GM18870 (cell line): ENCODE measurements at regions not wholly inside any gene's neighbourhood (a gene's known extent, or its start where the extent isn't known, plus 50 kb on each side); places are given as distances from the start of the nearest gene placed in this dataset.
"Not testable (repeated sequence)": the region's sequence is repeated elsewhere in the genome, so short reads cannot be mapped to it uniquely, and the experiment has no call there.

Experiments used
- ATAC-seq: cut with Tn5 transposase; IDR thresholded peaks from one replicate; pipeline ENCODE4 v1.9.1; 2021; ENCODE audit warnings: moderate library complexity; ENCODE audit not compliant: unreplicated experiment

DNA sequence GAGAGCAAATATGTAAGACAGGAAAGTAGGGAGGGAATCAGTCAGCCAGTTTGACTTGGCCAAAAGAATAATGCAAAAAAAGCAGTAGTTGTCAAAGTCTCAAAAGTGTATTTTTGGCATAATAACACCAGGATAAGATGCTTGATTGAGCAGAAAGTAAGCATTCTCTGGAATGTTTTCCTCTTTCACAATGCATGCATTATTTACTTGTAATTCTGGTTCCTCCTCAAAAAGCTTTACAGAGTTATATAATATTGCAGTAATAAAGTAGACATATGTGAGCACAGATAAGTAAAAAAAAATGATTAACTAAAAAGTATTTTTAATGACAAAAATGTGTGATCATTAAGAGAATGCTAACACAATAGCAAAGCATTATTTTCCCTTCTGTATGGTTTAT is 285.9 kb upstream of the BCHE start:
- no peak for ATAC-seq

DNA sequence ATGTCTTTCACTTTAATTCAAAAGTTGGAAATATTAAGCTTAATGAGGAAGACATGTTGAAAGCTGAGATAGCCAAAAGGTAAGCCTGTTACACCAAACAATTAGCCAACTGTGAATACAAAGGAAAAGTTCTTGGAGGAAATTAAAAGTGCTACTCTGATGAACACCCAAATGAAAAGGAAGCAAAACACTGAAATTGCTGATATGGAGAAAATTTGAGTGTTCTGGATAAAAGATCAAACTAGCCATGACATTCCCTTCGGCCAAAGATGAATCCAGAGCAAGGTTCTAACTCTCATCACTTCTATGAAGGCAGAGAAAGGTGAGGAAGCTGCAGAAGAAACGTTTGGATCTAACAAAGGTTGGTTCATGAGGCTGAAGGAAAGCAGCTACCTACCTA is 280.8 kb upstream of the BCHE start:
- ATAC-seq: no peak

DNA sequence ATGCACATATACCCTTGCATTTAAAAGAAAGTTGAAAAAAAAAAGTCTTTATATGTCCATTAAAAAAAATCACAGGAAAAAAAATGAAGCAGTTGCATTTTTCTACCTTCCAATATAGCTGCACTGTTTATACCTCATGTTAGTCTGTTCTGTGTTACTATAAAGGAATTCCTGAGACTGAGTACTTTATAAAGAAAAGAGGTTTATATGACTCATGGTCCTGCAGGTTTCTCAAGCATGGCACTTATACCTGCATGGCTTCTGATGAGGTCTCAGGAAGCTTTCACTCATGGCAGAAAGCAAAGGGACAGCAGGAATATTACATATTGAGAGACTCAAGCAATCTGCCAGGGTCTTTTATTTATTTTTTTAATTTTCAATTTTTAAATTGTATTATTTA is 277.2 kb upstream of the BCHE start:
- no peak for ATAC-seq

DNA sequence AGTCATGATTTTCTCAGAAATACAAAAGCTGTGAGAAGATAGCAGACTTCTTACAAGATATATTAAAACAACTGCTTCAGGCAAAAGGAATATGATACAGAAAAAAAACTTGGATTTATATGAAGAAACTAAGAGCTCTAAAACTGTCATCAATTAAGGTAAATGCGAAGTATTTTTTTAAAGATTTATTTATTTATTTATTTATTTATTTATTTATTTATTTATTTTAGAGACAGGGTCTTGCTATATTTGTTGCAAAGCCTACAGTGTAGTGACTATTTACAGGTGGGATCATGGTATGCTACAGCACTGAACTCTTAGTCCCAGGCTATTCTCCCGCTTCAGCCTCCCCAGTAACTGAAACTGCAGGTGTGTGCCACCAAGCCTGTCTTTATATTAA is 274.3 kb upstream of the BCHE start:
- ATAC-seq: no peak

DNA sequence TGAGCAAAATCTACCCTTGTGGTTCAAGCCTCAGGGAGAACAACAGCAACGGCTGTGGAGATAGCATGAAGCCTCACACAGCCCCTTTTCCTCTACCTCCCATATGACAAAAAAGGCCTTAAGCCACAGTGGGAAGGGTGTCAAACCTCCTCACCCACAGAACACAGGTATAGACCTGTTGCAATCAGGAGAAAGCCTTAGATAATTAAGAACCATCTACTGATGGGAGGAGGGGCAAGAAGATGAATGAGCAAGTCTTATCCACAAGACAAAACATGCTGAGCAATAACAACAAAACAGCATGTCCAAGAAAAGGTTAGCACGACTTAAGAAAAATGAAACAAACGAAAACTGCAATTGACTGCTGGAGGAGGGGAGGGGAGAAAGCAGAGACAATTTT is 272.9 kb upstream of the BCHE start:
- no peak for ATAC-seq

DNA sequence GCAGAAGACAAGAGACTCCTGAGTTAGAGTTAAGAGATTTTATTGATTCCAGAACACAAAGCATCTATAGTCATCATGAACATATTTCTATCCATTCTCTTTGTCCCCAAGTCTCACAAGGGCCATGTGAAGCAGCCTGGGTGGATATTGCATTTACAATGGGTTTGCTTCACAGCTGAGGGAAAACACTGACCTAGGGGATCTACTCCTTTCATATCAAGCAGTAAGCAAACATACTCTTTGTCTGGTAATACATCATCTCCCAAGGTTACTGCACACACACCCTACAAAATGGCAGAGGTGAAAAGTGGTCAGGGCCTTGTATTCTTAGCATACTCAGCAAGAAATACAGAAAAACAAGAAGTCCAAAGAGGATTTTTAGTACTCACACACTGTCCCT is 267.7 kb upstream of the BCHE start:
- ATAC-seq: no peak

DNA sequence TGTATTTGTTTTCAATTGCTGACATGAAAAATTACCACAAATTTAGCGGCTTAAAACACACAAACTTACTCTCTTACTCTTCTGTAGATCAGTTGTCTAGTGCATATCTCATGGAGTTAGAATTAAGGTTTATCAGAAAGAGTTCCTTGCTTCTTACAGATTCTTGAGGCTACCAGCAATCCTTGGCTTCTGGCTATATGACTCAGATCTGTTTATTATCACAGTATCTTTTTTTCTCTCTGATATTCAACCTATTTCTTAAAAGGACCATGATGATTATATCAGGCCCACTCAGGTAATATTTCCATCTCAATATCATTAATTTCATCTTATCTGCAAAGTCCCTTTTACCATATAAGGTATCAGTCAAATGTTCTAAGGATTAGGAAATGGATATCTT is 263.5 kb upstream of the BCHE start:
- ATAC-seq: no peak

DNA sequence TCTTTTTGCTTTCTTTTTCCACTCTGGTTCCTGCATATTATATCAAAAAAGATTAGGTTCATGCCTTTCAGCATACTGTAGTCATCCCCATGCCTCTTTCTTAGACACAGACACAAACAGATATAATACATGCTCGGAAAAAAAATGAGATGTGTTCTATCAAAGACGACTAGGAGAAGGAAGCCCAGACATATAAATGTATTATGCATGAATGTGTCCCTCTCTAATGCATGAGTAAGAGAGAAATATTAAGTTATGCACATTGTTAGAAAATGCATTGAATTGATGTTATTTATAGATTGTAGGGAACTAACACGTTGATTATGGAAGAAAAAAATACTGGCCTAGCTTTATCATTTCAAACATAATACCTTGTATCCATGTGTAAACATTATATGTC is 252.4 kb upstream of the BCHE start:
- ATAC-seq: no peak

DNA sequence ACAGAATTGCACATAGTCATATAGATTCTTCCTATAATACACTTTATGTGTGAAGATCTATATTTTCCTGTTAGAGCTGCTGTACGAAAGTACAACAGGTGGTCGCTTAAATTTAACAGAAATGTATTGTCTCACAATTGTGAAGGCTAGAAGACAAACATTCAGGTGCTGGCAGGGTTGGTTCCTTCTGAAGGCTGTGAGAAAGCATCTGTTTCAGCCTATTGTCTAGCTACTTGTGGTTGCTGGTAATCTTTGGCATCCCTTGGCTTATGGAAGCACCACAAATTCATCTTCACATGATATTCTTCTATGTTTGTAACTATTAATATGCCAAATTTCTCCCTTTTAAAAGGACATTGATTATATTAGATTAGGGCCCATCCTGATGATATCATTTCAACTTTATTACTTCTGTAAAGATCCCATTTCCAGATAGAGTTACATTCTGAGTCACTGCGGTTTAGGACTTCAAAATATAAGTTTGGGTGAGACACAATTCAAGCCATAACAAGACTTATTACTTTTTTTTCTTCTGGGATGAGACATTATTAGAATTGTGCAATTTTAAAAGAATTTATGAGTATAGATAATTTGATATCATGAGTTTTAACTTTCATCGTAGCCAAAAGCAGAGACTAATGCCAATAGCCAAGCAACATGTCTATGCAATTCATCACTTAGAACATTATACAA is 248.1 kb upstream of the BCHE start:
- no peak for ATAC-seq

DNA sequence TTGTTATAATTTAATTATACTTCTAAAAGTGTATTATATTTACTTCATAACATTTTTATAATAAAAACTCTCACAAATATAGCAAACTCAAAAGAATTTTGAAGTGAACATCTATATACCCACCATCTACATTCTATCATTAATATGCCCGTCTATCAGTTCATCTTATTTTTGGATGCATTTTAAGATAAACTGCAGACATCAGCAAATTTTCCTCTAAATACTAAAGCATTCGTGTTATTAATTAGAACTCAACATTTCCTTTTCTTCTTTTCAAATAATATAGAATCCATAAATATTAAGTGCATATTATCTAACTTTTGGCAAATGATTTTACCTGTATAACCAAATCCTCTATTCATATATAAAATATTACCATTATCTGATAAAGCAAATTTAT is 242.9 kb upstream of the BCHE start:
- ATAC-seq: no peak

DNA sequence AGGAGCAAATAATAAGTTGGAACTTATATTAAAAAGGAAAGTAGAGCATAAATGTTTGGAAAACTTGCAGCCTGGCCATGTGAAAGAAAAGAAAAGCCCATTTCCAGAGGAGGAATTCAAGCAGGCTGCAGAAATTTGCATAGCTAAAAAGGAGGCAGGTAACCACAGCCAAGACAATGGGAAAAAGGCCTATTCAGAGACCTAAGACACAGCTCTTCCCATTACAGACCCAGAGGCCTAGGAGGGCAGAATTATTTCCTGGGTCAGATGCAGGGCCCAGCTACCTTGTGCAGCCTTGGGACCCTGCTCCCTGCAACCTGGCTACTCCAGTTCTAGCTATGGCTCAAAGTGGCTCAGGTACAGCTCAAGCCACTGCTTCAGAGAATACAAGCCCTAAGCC is 234.6 kb upstream of the BCHE start:
- no peak for ATAC-seq

DNA sequence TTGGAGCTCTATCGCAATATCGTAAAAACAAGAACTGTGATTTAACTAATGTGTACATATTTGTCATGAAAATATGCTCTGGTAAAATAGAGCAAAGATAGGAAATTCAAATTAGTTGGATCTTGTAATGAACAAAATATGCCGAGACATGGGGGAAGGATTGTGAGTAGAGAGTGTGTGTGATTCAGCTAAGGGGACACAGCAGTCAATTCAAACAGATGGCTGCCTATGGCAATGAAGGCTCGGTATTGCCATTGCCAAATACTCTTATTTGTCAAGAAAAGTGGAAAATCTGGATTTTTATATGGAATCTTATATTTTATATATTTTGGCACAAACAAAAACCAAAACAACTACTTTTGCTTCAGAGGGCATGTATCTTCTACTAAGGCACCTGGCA is 227.3 kb upstream of the BCHE start:
- ATAC-seq: no peak

DNA sequence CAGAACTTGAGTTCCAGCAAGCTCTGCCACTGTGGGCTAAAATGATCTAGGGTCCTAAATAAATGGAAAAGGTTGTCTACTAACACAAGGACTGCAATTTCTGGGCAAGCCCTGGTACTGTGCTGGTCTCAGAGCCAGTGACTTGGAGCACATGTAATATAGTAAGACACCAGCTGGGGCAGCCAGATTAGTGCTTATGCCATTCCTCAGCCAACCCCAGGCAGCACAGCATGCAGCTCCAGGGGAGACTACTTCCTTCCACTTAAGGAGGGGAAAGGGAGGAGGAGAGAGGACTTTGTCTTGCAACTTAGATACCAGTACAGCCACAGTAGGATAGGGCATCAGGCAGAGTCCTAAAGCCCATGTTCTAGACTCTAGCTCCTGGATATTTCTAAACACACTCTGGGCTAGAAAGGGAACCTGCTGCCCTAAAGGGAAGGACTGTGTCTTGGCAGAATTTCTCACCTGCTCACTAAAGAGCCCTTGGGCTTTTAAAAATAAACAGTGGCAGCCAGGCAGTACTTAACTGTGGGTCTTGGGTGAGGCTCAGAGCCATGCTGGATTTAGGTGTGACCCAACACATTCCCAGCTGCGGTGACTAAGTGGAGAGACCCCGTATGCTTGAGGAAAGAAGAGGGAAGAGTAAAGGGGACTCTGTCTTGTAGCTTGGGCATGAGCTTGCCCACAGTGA is 223.7 kb upstream of the BCHE start:
- no peak for ATAC-seq

DNA sequence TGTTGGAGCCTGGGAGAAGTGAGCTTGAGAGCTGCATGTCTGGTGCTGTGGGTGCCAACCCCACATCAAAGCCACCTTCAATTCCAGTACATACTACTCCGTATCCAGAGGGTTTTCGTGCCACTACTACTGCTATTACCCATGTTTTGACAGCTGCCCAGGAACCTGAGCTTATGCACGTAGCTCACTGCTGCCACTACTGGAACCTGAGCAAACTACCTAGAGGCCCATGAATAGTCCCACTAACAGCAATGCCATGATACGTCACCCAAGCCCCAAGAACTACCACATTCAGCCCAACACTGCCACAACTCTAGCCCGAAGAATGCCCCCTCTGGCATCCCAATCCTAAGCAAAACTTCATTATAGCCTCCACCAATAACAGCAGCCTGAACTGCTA is 215.2 kb upstream of the BCHE start:
- ATAC-seq: no peak

DNA sequence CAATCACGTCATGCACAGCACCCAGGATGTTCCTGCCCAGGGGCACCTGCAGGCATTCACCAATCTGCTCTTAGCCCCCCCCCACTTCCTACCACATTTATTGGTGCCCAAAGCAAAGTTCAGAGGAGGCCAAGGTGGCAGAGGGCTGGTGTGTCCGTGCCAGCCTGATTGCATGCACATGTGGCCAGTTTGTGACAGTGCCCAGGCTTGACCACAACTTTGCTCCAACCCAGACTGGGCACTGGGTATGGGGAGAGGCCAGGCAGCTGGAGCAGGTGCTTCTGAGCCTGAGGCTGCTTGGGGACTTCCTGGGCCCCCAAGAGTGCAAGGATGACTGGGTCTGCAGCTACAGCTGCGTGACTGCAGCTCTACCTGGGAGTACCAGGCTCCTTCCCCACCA is 192.3 kb upstream of the BCHE start:
- ATAC-seq: no peak

DNA sequence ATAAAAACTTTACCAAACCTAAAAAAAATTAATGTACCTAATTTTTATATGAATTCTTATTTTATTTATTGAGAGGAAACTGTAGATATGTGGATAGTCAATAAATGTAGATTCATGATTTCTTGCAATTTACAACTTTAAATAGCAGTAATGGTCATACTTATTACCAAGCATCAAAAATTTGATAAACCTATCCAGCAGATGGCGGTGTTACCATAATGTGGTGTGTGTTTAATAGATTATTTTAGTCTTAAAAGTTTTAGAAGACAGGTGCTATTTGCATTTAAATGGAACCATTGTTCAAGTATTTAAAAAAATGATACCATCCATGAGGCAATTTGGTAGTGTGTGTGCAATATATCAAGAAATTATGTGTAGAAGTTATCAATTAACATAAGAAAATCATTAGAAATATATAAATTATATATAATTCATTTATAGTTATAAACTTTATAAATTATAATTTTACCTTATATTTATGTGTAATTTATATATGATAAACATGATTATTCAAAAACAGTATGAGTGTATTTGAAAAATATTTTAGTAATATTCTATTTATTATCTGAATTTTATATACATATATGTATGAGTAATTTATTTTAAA is 176.0 kb upstream of the BCHE start:
- no peak for ATAC-seq

DNA sequence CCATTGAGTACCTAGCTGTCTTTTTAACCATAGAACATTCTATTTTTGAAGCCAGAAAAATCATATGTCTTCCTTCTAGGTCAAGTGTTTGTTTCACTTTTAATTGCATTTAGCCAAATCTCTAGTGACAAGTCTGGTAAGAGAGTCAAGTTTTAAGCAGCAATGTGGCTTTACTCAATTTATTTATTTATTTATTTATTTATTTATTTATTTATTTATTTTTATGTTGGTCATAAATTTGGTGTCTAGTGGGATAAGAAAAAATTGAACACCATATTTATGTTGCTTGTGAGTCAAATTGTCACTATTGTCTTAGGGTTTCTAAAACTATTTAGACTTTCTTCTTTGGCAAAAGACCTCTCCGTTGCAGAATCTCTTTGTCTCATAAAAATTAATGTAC is 174.5 kb upstream of the BCHE start:
- no peak for ATAC-seq

DNA sequence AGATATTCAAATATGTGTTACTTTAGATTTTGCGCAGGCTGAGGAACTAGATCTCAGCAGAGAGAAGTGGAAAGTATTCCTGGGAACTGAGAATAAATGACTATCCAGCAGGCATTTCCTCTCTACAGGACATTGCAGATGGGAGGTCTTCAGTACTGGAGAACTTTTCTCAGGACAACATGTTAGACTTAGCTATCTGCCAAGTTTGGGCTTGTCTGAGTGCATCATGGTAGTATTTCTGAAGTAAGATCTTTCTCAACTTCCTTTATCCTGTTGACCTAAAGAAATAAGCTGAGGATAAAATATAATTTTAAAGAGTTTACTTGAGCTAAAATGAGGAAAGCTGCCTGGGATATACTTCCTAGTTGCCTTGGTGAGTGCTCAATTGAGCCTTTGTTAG is 167.9 kb upstream of the BCHE start:
- no peak for ATAC-seq

DNA sequence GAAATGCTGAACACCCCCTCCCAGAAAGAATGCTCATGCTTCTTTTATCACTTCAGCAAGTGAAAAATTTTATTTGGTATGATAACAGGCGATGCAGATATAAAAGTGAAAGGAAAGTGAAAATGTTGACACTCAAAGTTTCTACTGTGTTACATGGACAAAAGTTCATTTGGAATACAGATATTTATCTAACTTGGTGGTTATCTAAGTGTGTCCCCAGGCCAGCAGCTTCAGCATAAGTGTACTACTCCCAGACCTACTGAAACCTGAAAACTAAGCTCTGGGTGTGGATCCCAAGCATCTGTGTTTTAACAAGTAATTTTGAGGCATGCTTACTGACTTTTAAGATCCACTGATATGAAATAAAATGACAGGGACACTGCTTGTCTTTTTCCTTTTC is 157.1 kb upstream of the BCHE start:
- no peak for ATAC-seq

DNA sequence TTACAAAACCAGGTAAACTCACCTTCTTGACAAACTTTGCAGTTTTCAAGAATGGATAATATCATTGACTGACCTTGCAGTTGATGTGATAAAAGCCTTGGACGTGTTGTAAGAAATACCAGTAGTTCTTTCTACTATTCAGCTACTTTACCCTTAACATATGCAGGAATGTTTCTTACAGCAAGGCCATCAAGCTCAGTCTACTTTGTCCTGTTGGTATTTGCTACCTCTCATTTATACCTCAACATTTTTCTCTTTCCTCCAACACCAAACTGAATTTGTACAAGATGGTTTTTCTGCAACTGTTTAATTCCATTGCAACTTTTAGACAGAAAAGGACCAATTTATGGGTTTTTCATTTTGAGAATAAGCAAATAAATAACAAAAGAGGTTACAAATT is 147.4 kb upstream of the BCHE start:
- ATAC-seq: no peak

DNA sequence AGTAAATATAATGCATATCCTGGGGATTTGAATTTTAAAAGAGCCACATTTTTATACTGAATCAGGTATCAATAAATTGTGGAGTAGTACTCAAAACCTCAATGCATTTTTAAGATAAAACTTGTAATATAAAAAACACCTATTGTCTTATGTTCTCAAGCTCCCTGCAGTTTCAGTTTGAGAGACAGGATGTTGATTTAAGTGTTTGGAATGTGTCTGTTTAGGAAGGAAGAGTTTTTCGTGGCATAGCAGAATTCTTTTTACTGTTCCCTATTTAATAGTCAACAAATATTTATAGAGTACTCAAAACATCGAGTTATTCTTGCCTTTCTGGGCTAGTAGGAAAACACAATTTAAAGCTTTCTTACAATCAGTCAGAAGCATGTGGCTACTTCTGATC is 146.1 kb upstream of the BCHE start:
- no peak for ATAC-seq

DNA sequence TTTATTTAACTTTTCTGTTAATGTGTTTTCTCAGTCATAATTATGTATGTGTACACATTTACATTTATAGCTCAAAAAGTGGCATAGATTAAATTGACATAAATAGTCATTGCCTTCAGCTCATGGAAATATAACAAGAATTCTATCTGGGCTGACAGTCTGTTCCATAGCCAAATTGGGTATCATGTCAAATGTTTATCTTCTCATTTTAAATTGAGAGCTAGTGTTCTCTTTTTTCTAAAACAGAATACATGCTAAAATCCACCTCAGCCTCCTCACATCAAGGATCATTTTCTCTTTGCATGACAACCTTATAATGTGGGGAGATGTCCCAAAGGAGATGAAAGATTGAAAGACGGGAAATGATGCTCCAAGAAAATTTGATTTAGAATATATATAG is 144.1 kb upstream of the BCHE start:
- ATAC-seq: no peak

DNA sequence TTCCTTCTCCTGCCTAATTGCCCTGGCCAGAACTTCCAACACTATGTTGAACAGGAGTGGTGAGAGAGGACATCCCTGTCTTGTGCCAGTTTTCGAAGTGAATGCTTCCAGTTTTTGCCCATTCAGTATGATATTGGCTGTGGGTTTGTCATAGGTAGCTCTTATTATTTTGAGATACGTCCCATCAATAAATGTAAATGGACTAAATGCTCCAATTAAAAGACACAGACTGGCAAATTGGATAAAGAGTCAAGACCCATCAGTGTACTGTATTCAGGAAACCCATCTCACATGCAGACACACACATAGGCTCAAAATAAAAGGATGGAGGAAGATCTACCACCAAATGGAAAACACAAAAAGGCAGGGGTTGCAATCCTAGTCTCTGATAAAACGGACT is 123.6 kb upstream of the BCHE start:
- ATAC-seq: not testable (repeated sequence)
